Smooth muscle cell (in vitro differentiated cells): ENCODE measurements at regions not wholly inside any gene's neighbourhood (a gene's known extent, or its start where the extent isn't known, plus 50 kb on each side); places are given as distances from the start of the nearest gene placed in this dataset.
A peak's percentile ranks its signal among the peaks of the same experiment; 100 is the strongest.

Experiments used
- DNase-seq: peaks from one replicate; lab custom pipeline; 2025; ENCODE audit not compliant: unreplicated experiment; lab: John Stamatoyannopoulos, UW
- H2AFZ ChIP-seq: fragments of 200-600 bp; sonication (generic); 2 replicates; pipeline ENCODE4 v1.6.0; 2016; ENCODE audit warnings: antibody characterized with exemption, low read depth, mild to moderate bottlenecking
- H3F3A ChIP-seq: fragments of 200-600 bp; sonication (generic); 2 replicates; pipeline ENCODE4 v1.6.0; 2017; ENCODE audit warnings: antibody characterized with exemption, low read depth
- H3K27ac ChIP-seq: fragments of 200-600 bp; sonication (generic); 2 replicates; pipeline ENCODE4 v1.5.1; 2016; ENCODE audit warnings: low read depth, mild to moderate bottlenecking
- H3K27me3 ChIP-seq: fragments of 200-600 bp; sonication (generic); 2 replicates; pipeline ENCODE4 v1.6.1; 2016; ENCODE audit warnings: low read depth, mild to moderate bottlenecking
- H3K36me3 ChIP-seq: fragments of 200-600 bp; sonication (generic); 2 replicates; pipeline ENCODE4 v1.5.1; 2016; ENCODE audit warnings: low read depth
- H3K4me1 ChIP-seq: fragments of 200-600 bp; sonication (generic); 2 replicates; pipeline ENCODE4 v1.5.1; 2016; ENCODE audit warnings: low read depth
- H3K4me2 ChIP-seq: fragments of 200-600 bp; sonication (generic); 2 replicates; pipeline ENCODE4 v1.6.0; 2016; ENCODE audit warnings: mild to moderate bottlenecking
- H3K4me3 ChIP-seq: fragments of 200-600 bp; sonication (generic); 2 replicates; pipeline ENCODE4 v1.5.1; 2016; ENCODE audit warnings: mild to moderate bottlenecking
- H3K79me2 ChIP-seq: fragments of 200-600 bp; sonication (generic); 2 replicates; pipeline ENCODE4 v1.6.0; 2016; ENCODE audit warnings: low read depth, mild to moderate bottlenecking
- H3K9ac ChIP-seq: fragments of 200-600 bp; sonication (generic); 2 replicates; pipeline ENCODE4 v1.6.0; 2016; ENCODE audit warnings: low read depth
- H3K9me3 ChIP-seq: fragments of 200-600 bp; sonication (generic); replicated peaks from 2 replicates; pipeline ENCODE4 v1.5.1; 2016; ENCODE audit warnings: low read depth
- H4K20me1 ChIP-seq: fragments of 200-600 bp; sonication (generic); 2 replicates; pipeline ENCODE4 v1.6.0; 2016; ENCODE audit warnings: low read depth
- CTCF ChIP-seq: fragments of 200-600 bp; sonication (generic); IDR thresholded peaks from 2 replicates; pipeline ENCODE4 v1.5.1; 2017; ENCODE audit warnings: borderline replicate concordance, mild to moderate bottlenecking, antibody characterized with exemption; ENCODE audit not compliant: insufficient read depth, poor library complexity, severe bottlenecking
- WGBS: methylation state at CpG from one replicate; pipeline ENCODE4 v1.1.7; 2016; ENCODE audit warnings: low lambda C conversion rate; 5-methylcytosine and 5-hydroxymethylcytosine counted together

- Histone ChIP-seq H3K79me2 (no peaks in the 10 kb centered on the region), H2AFZ (no peak overlapping the region), H3K27me3 (no peaks in the 10 kb centered on the region), H3K4me1 (peaks cover 10% of the 10 kb centered on the region), H3K4me3 (no peak overlapping the region), H3F3A (no peaks in the 10 kb centered on the region), H3K36me3 (no peaks in the 10 kb centered on the region), H3K4me2 (no peak overlapping the region), H3K27ac (no peak overlapping the region), H3K9ac (no peak overlapping the region), H3K9me3 (no peaks in the 10 kb centered on the region), H4K20me1 (no peaks in the 10 kb centered on the region)
- WGBS = 68% methylated on average over 8 of the region's 8 CpGs
- no peak for TF ChIP-seq CTCF
- no peak for DNase-seq
Observed at GRCh38 chr4:186013419-186014186, 55.4 kb upstream of the TLR3 start.

- peaks cover 10% of the 10 kb centered on the region for H3K4me1 ChIP-seq
- TF ChIP-seq CTCF = no peak
- no peak overlapping the region for H3K4me2 ChIP-seq
- no peaks in the 10 kb centered on the region for H3F3A ChIP-seq
- no peaks in the 10 kb centered on the region for H3K79me2 ChIP-seq
- no peaks in the 10 kb centered on the region for H3K36me3 ChIP-seq
- H3K27me3 ChIP-seq = no peaks in the 10 kb centered on the region
- H3K9me3 ChIP-seq = no peaks in the 10 kb centered on the region
- no peak for DNase-seq
- H3K9ac ChIP-seq = no peak overlapping the region
- WGBS = 79% methylated on average over 12 of the region's 12 CpGs
- H3K4me3 ChIP-seq = no peak overlapping the region
- H3K27ac ChIP-seq = no peak overlapping the region
- no peak overlapping the region for H2AFZ ChIP-seq
- H4K20me1 ChIP-seq = no peaks in the 10 kb centered on the region
Observed at GRCh38 chr4:186015212-186015817, 53.6 kb upstream of the TLR3 start.

- H3K36me3 ChIP-seq = no peaks in the 10 kb centered on the region
- H3F3A ChIP-seq = no peaks in the 10 kb centered on the region
- no peaks in the 10 kb centered on the region for H4K20me1 ChIP-seq
- peaks cover 10% of the 10 kb centered on the region for H3K4me1 ChIP-seq
- H3K4me2 ChIP-seq = peak overlapping the region; percentile 36
- H3K79me2 ChIP-seq = no peaks in the 10 kb centered on the region
- no peaks in the 10 kb centered on the region for H3K9me3 ChIP-seq
- TF ChIP-seq CTCF = no peak
- DNase-seq = no peak
- WGBS = 56% methylated on average over 4 of the region's 4 CpGs
- no peak overlapping the region for H3K9ac ChIP-seq
- H3K4me3 ChIP-seq = no peak overlapping the region
- peak overlapping the region; percentile 66 for H2AFZ ChIP-seq
- no peaks in the 10 kb centered on the region for H3K27me3 ChIP-seq
- peak overlapping the region; percentile 49 for H3K27ac ChIP-seq
Observed at GRCh38 chr4:186016796-186017195, 52.2 kb upstream of the TLR3 start.
